Stomach (tissue), 4 donors: ENCODE measurements at regions not wholly inside any gene's neighbourhood (a gene's known extent, or its start where the extent isn't known, plus 50 kb on each side); places are given as distances from the start of the nearest gene placed in this dataset.

Experiments
- CTCF ChIP-seq, 7 experiments: fragments of 450-650 bp in 4 of 7; fragments of 200-600 bp in 3 of 7; sonication (generic) in 3 of 7; IDR thresholded peaks; one replicate each; pipeline ENCODE4 v1.5.1; 2016 to 2019; ENCODE audit warnings: antibody characterized with exemption in 7 of 7, control low read depth in 2 of 7, mild to moderate bottlenecking in 1 of 7
- EP300 ChIP-seq: sonication (generic); formaldehyde crosslinking; IDR thresholded peaks from one replicate; pipeline ENCODE4 v1.6.1; 2017; ENCODE audit warnings: antibody characterized with exemption
- POLR2A ChIP-seq, 4 donors: fragments of 450-650 bp; IDR thresholded peaks; one replicate each; pipeline ENCODE4 v1.6.1; 2016; ENCODE audit warnings: antibody characterized with exemption in 4 of 4, control low read depth in 2 of 4, mild to moderate bottlenecking in 1 of 4, moderate library complexity in 1 of 4
- POLR2AphosphoS5 ChIP-seq, 3 donors: sonication (generic); formaldehyde crosslinking; IDR thresholded peaks; one replicate each; pipeline ENCODE4 v1.6.1; 2016; ENCODE audit warnings: antibody characterized with exemption in 3 of 3

GRCh38 chr10:2611603-2612002 lies 455.7 kb upstream of the PFKP start:
- TF ChIP-seq CTCF (IDR thresholded peaks at IDR 0.05) (no peak), POLR2AphosphoS5 (IDR thresholded peaks at IDR 0.05) (no peak), POLR2A (IDR thresholded peaks at IDR 0.05) (no peak), EP300 (no peak)
